B cell (primary cell): ENCODE measurements at regions not wholly inside any gene's neighbourhood (a gene's known extent, or its start where the extent isn't known, plus 50 kb on each side); places are given as distances from the start of the nearest gene placed in this dataset.

Experiments used
- ATAC-seq: fragments of 200-7000 bp; cut with Tn5 transposase; one replicate; pipeline ENCODE4 v1.10.0; 2021; ENCODE audit warnings: low read depth, mild to moderate bottlenecking, moderate number of reproducible peaks, moderate library complexity
- CTCF ChIA-PET: fragments of 350-600 bp; sonication (Branson Sonifier 250); formaldehyde crosslinking; loops from one replicate; lab custom pipeline; 2021; ENCODE audit warnings: antibody characterized with exemption, inconsistent platforms; lab: Charles Lee
- POLR2A ChIA-PET: fragments of 350-600 bp; sonication (Branson Sonifier 250); formaldehyde crosslinking; loops from one replicate; lab custom pipeline; 2021; ENCODE audit warnings: antibody characterized with exemption; lab: Charles Lee
- DNase-seq: peaks from one replicate; pipeline ENCODE4 v3.0.0; 2013
- H2AFZ ChIP-seq: 2 replicates; pipeline ENCODE4 v1.6.1; 2012; ENCODE audit warnings: mild to moderate bottlenecking, low read depth, low read length; ENCODE audit not compliant: insufficient read depth, poor library complexity, severe bottlenecking
- H3K27ac ChIP-seq, 2 donors: 1 replicate in 1 of 2; 2 replicates in 1 of 2; pipeline ENCODE4 v1.5.1; 2012 to 2013; ENCODE audit warnings: low read length in 2 of 2, mild to moderate bottlenecking in 2 of 2, moderate library complexity in 1 of 2
- H3K27me3 ChIP-seq, 4 experiments: fragments of 200-600 bp in 1 of 4; sonication (generic) in 1 of 4; replicated peaks in 1 of 4; 1 replicate in 2 of 4; 2 replicates in 2 of 4; pipeline versions ENCODE4 v1.6.1 to v1.7.0; 2013 to 2016; ENCODE audit warnings: low read length in 3 of 4, mild to moderate bottlenecking in 2 of 4, mixed read lengths in 1 of 4, moderate library complexity in 1 of 4; ENCODE audit not compliant: insufficient read depth in 4 of 4, control insufficient read depth in 3 of 4; ENCODE audit errors: control extremely low read depth in 1 of 4
- H3K36me3 ChIP-seq, 2 experiments: replicated peaks in 1 of 2; 1 replicate in 1 of 2; 2 replicates in 1 of 2; pipeline versions ENCODE4 v1.6.1 to v1.7.1; 2013; ENCODE audit warnings: low read length in 1 of 2; ENCODE audit not compliant: insufficient read depth in 2 of 2, control insufficient read depth in 1 of 2; ENCODE audit errors: control extremely low read depth in 1 of 2, extremely low read depth in 1 of 2
- H3K4me1 ChIP-seq, 2 donors: fragments of 200-600 bp in 1 of 2; sonication (generic) in 1 of 2; 1 replicate in 1 of 2; 2 replicates in 1 of 2; pipeline versions ENCODE4 v1.5.1 to v1.6.1; 2013 to 2017; ENCODE audit warnings: low read length in 2 of 2; ENCODE audit not compliant: control insufficient read depth in 2 of 2, insufficient read depth in 2 of 2
- H3K4me2 ChIP-seq: replicated peaks from 2 replicates; pipeline ENCODE3; 2012; ENCODE audit warnings: mild to moderate bottlenecking, low read depth, low read length; ENCODE audit not compliant: poor library complexity, severe bottlenecking
- H3K4me3 ChIP-seq, 5 experiments: fragments of 200-600 bp in 1 of 5; sonication (generic) in 1 of 5; 1 replicate in 3 of 5; 2 replicates in 2 of 5; pipeline versions ENCODE4 v1.5.1 to v1.7.0; 2011 to 2016; ENCODE audit warnings: low read length in 4 of 5, mild to moderate bottlenecking in 4 of 5, low read depth in 2 of 5, control low read depth in 1 of 5, moderate library complexity in 1 of 5; ENCODE audit not compliant: insufficient read depth in 1 of 5; ENCODE audit errors: control extremely low read depth in 1 of 5, extremely low read depth in 1 of 5
- H3K79me2 ChIP-seq: fragments of 200-600 bp; sonication (generic); one replicate; pipeline ENCODE4 v1.6.0; 2016; ENCODE audit warnings: low read length; ENCODE audit not compliant: control insufficient read depth, insufficient read depth
- H3K9ac ChIP-seq: fragments of 200-600 bp; sonication (generic); 2 replicates; pipeline ENCODE4 v1.6.1; 2017; ENCODE audit warnings: mild to moderate bottlenecking, low read length, moderate library complexity
- H3K9me3 ChIP-seq, 3 donors: one replicate each; pipeline versions ENCODE4 v1.6.1 to v1.7.1; 2013; ENCODE audit warnings: low read length in 2 of 3; ENCODE audit not compliant: control insufficient read depth in 2 of 3, insufficient read depth in 1 of 3; ENCODE audit errors: control extremely low read depth in 1 of 3
- H4K20me1 ChIP-seq: 2 replicates; pipeline ENCODE4 v1.6.0; 2012; ENCODE audit warnings: mild to moderate bottlenecking, low read length; ENCODE audit not compliant: insufficient read depth, control insufficient read depth, poor library complexity, severe bottlenecking
- H3K27ac Mint-ChIP-seq: one replicate; pipeline ENCODE4 v1.8.0; 2021; ENCODE audit warnings: mixed read lengths
- H3K27me3 Mint-ChIP-seq: one replicate; pipeline ENCODE4 v1.8.0; 2021; ENCODE audit warnings: mixed read lengths
- H3K4me1 Mint-ChIP-seq: one replicate; pipeline ENCODE4 v1.8.0; 2021; ENCODE audit warnings: mixed read lengths
- H3K4me3 Mint-ChIP-seq: one replicate; pipeline ENCODE4 v1.8.0; 2021; ENCODE audit warnings: mixed read lengths
- H3K9me3 Mint-ChIP-seq: one replicate; pipeline ENCODE4 v1.8.0; 2022; ENCODE audit warnings: mixed read lengths; ENCODE audit not compliant: insufficient read depth
- EZH2 ChIP-seq: IDR thresholded peaks from 2 replicates; pipeline ENCODE4 v1.6.1; 2012; ENCODE audit warnings: borderline replicate concordance, low read depth, mild to moderate bottlenecking, moderate library complexity, low read length; ENCODE audit not compliant: insufficient read depth, poor library complexity, severe bottlenecking
- WGBS: methylation state at CpG from one replicate; pipeline ENCODE4 v1.1.5; 2013; ENCODE audit warnings: missing lambda C conversion rate; ENCODE audit not compliant: insufficient coverage; 5-methylcytosine and 5-hydroxymethylcytosine counted together
- intact Hi-C: fragments of 100-400 bp; cut with micrococcal nuclease; formaldehyde crosslinking; loops from one replicate; pipeline ENCODE4 v1.10.0; 2022
- TF ChIP-seq, protein P1 (sequence below): fragments of 200-600 bp; IDR thresholded peaks from one replicate; pipeline ENCODE4 v1.8.0; 2022; ENCODE audit warnings: antibody characterized with exemption, mild to moderate bottlenecking

DNA sequence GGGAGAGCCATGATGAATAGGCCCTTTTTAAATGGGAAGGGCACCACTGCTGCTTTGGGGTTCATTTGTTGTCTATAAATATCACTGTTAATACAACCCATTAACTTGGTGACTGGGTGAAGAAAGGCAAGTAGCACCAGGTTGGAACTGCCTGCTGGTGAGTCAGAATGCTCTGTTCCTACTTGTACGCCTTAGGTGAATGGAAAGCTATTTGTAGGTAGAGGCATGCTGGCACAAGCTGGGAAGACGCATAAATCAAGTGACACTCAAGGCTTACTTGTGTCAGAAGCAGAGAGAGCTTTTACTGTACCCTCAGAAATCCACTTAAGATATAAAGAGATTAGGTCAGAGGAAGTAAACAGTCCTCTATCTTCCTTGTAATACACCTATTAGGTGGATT lies 142.5 kb downstream of the TMX1 start:
- H3K27ac Mint-ChIP-seq: no peak overlapping the region
- H3K9ac ChIP-seq: no peak overlapping the region
- H3K9me3 Mint-ChIP-seq: no peaks in the 10 kb centered on the region
- ChIA-PET POLR2A (no interaction called here), CTCF (no interaction called here)
- 100% methylated on average over 1 of the region's 2 CpGs for WGBS
- no peaks in the 10 kb centered on the region for H3K4me1 Mint-ChIP-seq
- no peaks in the 10 kb centered on the region for H3K9me3 ChIP-seq
- ATAC-seq: no peak
- intact Hi-C loops: no loop called here
- no peaks in the 10 kb centered on the region for H3K36me3 ChIP-seq
- H3K27me3 Mint-ChIP-seq: peaks cover 17% of the 10 kb centered on the region
- H3K4me2 ChIP-seq: no peak overlapping the region
- H3K27me3 ChIP-seq: no peaks in the 10 kb centered on the region
- H3K79me2 ChIP-seq: no peaks in the 10 kb centered on the region
- no peaks in the 10 kb centered on the region for H4K20me1 ChIP-seq
- H3K27ac ChIP-seq: no peak overlapping the region
- H3K4me3 ChIP-seq: no peak overlapping the region
- H3K4me3 Mint-ChIP-seq: no peak overlapping the region
- no peak for DNase-seq
- no peak for TF ChIP-seq EZH2
- TF ChIP-seq, protein P1, sequence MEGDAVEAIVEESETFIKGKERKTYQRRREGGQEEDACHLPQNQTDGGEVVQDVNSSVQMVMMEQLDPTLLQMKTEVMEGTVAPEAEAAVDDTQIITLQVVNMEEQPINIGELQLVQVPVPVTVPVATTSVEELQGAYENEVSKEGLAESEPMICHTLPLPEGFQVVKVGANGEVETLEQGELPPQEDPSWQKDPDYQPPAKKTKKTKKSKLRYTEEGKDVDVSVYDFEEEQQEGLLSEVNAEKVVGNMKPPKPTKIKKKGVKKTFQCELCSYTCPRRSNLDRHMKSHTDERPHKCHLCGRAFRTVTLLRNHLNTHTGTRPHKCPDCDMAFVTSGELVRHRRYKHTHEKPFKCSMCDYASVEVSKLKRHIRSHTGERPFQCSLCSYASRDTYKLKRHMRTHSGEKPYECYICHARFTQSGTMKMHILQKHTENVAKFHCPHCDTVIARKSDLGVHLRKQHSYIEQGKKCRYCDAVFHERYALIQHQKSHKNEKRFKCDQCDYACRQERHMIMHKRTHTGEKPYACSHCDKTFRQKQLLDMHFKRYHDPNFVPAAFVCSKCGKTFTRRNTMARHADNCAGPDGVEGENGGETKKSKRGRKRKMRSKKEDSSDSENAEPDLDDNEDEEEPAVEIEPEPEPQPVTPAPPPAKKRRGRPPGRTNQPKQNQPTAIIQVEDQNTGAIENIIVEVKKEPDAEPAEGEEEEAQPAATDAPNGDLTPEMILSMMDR: no peak
- no peak overlapping the region for H2AFZ ChIP-seq
- H3K4me1 ChIP-seq: no peaks in the 10 kb centered on the region

DNA sequence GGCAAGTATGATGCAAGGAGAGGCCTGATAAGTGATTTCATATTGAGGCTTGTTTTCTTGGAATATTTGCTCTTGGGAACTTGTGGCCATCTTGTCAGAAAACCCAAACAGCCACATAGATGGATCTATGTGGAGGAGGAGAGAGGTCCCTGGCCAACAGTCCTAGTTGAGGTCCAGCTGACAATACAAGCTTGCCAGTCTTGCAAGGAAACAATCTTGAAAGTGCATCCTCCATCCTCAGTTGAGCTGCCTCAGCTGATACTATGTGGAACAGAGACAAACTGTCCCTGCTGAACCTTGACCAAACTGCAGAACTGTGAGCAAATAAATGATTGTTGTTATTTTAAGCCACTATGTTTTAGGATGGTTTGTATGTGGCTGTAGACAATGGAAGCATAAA lies 146.4 kb downstream of the TMX1 start:
- Histone ChIP-seq H3K9me3 (no peaks in the 10 kb centered on the region), H2AFZ (no peak overlapping the region), H3K4me3 (no peak overlapping the region), H4K20me1 (no peaks in the 10 kb centered on the region), H3K4me1 (no peaks in the 10 kb centered on the region), H3K79me2 (no peaks in the 10 kb centered on the region), H3K36me3 (no peaks in the 10 kb centered on the region), H3K27ac (no peak overlapping the region), H3K27me3 (no peaks in the 10 kb centered on the region), H3K4me2 (no peak overlapping the region), H3K9ac (no peak overlapping the region)
- TF ChIP-seq, protein P1: no peak
- no peak for TF ChIP-seq EZH2
- intact Hi-C loops: no loop called here
- H3K27ac Mint-ChIP-seq: no peak overlapping the region
- H3K9me3 Mint-ChIP-seq: no peaks in the 10 kb centered on the region
- POLR2A ChIA-PET: no interaction called here
- H3K27me3 Mint-ChIP-seq: peaks cover 11% of the 10 kb centered on the region
- ATAC-seq (no peak), DNase-seq (no peak)
- no peaks in the 10 kb centered on the region for H3K4me1 Mint-ChIP-seq
- H3K4me3 Mint-ChIP-seq: no peak overlapping the region
- CTCF ChIA-PET: no interaction called here
